Vagina (tissue), 2 donors: ENCODE measurements at regions not wholly inside any gene's neighbourhood (a gene's known extent, or its start where the extent isn't known, plus 50 kb on each side); places are given as distances from the start of the nearest gene placed in this dataset.

ENCODE experiments used
- POLR2A ChIP-seq, 2 donors: fragments of 450-650 bp; IDR thresholded peaks; one replicate each; pipeline ENCODE4 v1.6.1; 2017; ENCODE audit warnings: antibody characterized with exemption in 2 of 2, mild to moderate bottlenecking in 2 of 2, moderate library complexity in 2 of 2
- POLR2AphosphoS5 ChIP-seq, 2 donors: sonication (generic); formaldehyde crosslinking; IDR thresholded peaks; one replicate each; pipeline ENCODE4 v1.9.0; 2017; ENCODE audit warnings: antibody characterized with exemption in 2 of 2, mild to moderate bottlenecking in 2 of 2, low read depth in 1 of 2; ENCODE audit not compliant: insufficient read depth in 1 of 2

- no peak for TF ChIP-seq POLR2AphosphoS5 (IDR thresholded peaks at IDR 0.05; ENCODE audit: insufficient read depth in 1 of 2, low read depth in 1 of 2)
- TF ChIP-seq POLR2A (IDR thresholded peaks at IDR 0.05): no peak
These were observed 554.0 kb downstream of the NSUN3 start for GRCh38 chr3:94616833-94617232.
